GM18861 (cell line): ENCODE measurements at regions not wholly inside any gene's neighbourhood (a gene's known extent, or its start where the extent isn't known, plus 50 kb on each side); places are given as distances from the start of the nearest gene placed in this dataset.
"Not testable (repeated sequence)": the region's sequence is repeated elsewhere in the genome, so short reads cannot be mapped to it uniquely, and the experiment has no call there.

ENCODE experiments used
- ATAC-seq: cut with Tn5 transposase; IDR thresholded peaks from one replicate; pipeline ENCODE4 v1.9.1; 2021; ENCODE audit not compliant: unreplicated experiment

DNA sequence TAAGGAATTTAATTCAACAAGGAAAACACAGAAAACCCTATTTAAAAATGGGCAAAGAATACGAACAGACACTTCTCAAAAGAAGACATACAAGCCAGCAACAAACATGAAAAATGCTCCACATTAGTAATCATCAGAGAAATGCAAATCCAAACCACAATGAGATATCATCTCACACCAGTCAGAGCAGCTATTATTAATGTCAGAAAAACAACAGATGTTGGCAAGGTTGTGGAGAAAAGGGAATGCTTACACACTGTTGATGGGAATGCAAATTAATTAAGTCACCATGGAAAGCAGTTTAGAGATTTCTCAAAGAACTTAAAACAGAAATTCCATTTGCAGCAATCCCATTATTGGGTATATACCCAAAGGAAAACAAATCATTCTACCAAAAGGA lies 55.2 kb downstream of the GCC1 start:
- no peak for ATAC-seq

DNA sequence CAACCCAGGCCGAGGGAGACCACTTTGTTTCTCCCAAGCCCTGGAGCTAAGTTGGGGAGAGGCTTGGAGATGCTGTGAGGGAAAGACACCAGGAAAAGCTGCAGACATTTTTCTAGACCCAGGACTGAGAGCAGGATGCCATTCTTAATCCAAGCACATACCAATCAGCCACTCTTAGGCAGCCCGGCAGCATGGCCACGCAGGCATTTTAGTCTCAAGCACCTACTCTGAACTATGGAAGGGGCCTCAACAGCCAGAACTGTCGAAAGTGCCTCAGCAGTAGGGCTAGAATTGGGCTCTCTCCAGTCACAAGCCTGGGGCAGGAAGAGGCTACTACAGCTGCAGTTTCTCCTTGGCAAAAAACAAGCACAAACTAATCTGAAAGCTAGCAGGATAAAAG lies 57.8 kb downstream of the GCC1 start:
- ATAC-seq = no peak

- no peak for ATAC-seq
Observed at GRCh38 chr7:127525866-127526480, 59.4 kb downstream of the GCC1 start.

DNA sequence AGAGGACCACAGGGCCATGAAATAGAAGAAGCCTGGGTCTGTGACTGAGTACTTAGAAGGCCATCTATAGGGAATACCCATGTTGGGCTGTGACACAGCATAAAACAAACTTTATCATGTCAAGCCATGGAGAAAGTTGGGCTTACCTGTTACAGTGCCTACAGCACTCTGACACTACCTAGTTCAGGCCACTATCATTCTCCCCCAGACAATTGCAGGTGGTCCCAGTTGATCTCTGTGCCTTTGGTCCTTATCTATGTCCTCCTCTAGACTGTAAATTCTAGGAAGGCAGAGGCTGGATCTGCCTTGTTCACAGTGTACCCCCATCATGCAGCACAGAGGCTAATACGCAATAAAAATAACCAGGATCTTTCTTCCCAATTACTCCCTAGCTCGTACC lies 69.1 kb downstream of the GCC1 start:
- no peak for ATAC-seq

GRCh38 chr7:127514499-127514898 lies 70.9 kb downstream of the GCC1 start:
- ATAC-seq = peak; percentile 49

GRCh38 chr7:127513311-127513710 lies 72.1 kb downstream of the GCC1 start:
- no peak for ATAC-seq

GRCh38 chr7:127512663-127513062 lies 72.7 kb downstream of the GCC1 start:
- ATAC-seq = no peak

GRCh38 chr7:127504715-127505114 lies 80.7 kb downstream of the GCC1 start:
- no peak for ATAC-seq

GRCh38 chr7:127501817-127502216 lies 83.6 kb downstream of the GCC1 start:
- no peak for ATAC-seq

GRCh38 chr7:127487381-127487780 lies 94.9 kb upstream of the ZNF800 start:
- ATAC-seq = no peak

GRCh38 chr7:127486654-127487053 lies 94.1 kb upstream of the ZNF800 start:
- ATAC-seq = peak; percentile 64

DNA sequence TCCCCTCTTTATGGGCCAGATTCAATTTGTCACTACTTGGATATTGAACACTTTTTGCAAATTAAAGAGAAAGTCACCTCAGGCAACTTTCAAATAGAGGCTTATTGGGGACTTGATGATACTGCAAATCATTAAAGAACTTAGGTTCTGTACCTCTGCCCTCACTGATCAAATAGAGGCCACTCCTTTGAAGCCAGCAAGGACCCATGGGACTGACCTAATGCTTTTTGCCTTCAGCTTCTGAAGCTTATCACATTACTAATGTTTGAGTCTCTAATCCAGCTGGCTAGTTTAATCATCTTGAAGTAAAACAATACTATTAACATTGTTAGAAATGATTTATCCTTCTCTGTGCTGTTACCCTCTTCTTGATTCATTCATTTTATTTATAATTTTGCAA lies 93.0 kb upstream of the ZNF800 start:
- ATAC-seq = no peak

DNA sequence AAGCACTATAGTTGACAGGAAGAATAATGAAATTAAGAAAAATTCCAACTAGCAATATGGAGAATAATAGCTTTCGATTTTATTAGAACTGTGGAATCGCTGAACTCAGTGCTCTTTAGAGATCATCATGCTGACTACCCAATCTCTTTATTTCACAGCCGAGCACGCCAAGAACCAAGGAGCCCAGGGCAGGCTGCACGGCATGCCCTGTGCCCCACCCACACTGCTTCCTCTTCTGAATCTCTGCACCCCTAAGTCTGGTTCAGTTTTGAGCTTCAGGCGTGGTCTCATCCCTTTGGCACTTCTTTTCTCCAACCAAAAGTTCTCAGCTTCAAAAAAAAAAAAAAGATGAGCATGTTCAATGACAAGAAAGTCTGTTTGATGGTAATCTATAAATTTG lies 92.4 kb upstream of the ZNF800 start:
- ATAC-seq = no peak

DNA sequence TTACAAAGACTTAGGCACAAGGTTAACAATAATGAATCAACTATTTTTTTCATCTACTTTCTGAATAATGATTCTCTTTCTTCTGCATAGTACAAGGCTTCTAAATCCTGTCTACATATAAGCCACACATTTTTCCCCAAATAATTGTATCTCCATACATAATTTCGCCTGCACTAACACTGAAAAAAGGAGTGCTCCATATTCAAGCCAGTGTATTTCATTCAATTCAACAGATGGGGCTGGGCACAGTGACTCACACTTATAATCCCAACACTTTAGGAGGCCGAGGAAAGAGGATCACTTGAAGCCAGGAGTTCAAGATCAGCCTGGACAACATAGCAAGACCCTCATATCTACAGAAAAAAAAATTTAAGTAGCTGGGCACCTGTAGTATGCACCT lies 86.0 kb upstream of the ZNF800 start:
- no peak for ATAC-seq

GRCh38 chr7:127478024-127478355 lies 85.5 kb upstream of the ZNF800 start:
- ATAC-seq = no peak

DNA sequence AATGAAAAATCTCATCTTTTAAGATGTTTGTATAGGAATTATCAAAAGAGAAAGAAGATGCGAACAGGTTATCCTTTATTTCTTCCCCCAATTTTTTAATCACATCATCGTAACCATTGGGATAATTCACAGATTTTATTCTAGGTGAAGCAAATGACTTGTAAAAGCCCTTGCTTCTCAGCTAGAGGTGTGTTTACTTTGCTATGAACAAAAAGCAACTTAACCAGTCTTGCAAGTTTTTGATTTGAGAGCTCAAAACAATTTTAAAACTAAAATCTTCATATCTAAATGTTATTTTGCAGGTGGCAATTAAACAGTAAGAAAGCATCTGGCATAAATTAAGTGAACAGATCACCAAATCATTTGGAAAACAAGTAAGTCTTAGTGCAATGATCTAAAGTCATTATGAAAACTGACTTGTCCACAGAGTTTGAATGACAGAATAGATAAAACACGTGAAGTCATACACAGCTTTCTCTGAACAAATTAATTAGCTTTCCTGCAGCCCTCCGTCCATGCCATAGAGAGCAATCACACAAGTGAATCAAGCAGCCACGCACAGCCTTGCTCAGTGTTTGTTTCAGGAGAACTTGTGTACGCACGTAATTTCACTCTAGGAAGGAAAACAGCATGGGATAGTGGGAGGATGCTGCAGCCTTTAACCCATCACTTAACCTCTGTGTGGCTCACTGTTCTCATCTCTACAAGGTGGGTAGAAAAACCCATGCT lies 85.0 kb upstream of the ZNF800 start:
- no peak for ATAC-seq

GRCh38 chr7:127476618-127477017 lies 84.1 kb upstream of the ZNF800 start:
- no peak for ATAC-seq

- no peak for ATAC-seq
Observed at GRCh38 chr7:127474457-127474856, 81.9 kb upstream of the ZNF800 start.

GRCh38 chr7:127473409-127473808 lies 80.9 kb upstream of the ZNF800 start:
- no peak for ATAC-seq

DNA sequence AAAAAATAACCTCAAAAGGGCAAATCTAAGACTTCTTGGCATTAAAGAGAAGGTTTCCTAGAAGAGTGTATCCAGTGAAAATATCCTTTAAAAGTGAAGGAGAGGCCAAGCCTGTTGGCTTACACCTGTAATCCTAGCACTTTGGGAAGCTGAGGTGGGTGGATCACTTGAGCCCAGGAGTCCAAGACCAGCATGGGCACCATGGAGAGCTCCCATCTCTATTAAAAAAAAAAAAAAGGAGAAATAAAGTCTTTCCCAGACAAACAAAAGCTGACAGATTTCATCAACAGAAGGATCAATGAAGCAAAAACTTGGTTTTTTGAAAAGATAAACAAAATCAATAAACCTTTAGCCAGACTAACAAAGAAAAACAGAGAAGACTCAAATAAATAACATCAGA lies 67.6 kb upstream of the ZNF800 start:
- no peak for ATAC-seq

DNA sequence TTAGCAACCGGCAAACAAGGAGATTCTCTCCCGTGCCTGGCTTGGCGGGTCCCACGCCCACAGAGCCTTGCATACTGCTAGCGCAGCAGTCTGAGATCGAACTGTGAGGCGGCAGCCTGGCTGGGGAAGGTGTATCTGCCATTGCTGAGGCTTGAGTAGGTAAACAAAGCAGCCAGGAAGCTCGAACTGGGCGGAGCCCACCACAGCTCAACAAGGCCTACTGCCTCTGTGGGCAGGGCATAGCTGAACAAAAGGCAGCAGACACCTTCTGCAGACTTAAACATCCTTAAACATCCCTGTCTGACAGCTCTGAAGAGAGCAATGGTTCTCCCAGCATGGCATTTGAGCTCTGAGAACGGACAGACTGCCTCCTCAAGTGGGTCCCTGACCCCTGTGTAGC lies 58.8 kb upstream of the ZNF800 start:
- not testable (repeated sequence) for ATAC-seq

DNA sequence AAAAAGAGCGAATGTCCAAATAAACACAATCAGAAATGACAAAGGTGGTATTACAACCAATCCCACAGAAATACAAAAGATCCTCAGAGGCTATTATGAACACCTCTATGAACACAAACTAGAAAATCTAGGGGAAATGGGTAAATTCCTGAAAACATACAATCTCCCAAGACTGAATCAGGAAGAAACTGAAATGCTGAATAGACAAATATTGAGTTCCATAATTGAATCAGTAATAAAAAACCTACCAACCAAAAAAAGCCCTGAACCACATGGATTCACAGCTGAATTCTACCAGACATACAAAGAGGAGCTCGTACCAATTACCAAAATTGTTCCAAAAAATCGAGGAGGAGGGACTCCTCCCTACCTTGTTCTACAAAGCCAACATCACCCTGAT lies 56.1 kb upstream of the ZNF800 start:
- ATAC-seq = no peak

DNA sequence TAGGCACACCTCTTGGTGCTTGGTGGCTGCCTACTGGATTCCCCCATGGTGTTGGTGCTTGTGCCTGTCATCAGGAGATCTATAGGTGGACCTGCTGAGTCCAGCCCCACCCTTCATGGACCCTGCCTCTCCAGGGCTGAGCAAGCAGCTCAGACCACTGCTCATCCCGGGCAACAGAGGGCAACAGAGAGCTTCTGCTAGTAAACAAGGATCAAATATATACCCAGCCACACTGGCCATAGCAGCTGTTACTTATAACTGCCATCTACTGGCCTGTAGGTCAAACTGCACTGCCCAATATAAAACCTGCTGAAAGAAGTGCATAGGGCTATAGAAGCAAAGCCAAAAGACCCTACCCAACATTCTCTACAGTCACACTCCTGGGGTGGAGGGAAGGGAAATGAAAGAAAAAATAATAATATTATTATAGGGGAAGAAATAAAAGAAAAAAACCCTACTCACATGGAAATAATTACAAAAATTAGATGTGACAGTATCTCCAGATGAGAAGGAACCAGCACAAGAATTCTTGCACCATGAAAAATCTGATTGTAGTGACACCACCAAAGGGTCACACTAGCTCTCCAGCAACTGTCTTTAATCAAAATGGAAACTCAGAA lies 54.9 kb upstream of the ZNF800 start:
- ATAC-seq = peak; percentile 100
